ENCODE measurements at regions not wholly inside any gene's neighbourhood (a gene's known extent, or its start where the extent isn't known, plus 50 kb on each side); places are given as distances from the start of the nearest gene placed in this dataset.
A peak's percentile ranks its signal among the peaks of the same experiment; 100 is the strongest.

DNA sequence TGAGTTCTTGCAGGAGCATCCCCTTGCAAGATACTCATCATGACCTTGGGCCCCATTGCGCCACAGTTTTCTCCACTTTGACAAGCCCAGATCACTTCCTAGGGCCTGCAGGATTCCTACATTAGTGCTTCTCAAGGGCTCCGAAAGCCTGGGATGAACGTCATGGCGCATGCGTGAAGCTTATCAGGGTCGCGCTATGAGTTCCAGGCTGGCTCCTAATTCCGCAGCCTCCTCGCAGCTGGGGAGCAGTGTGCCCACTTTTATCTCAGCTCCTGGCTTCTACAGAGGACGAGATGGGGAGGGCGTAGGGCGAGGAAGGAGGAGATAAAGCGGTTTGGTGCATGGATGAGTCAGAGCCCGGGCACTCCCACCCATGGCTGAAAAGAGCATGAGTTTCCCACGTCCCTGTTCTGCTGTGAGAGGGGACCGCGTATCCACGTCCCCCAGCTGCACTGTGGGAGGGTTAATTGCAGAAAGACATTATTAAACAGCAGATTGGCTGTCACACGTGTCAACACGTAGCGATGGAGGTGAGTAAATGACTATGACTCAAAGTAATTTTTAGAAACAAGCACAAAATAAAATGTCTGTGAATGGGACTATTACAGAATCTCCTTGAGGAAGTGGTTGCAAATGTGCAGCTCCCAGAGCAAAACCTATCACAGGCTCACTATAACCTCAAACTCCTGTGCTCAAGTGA lies 72.9 kb upstream of the DSP start:
- peak in 2 of 3 donors; percentile 22 to 34 for DNase-seq (ENCODE audit: low read depth in 2 of 3, low spot score in 2 of 3)

- DNase-seq (ENCODE audit: low read depth in 2 of 3, low spot score in 2 of 3), result no peak
Measured at GRCh38 chr6:7469696-7470095, 71.8 kb upstream of the DSP start.

- DNase-seq (ENCODE audit: low read depth in 2 of 3, low spot score in 2 of 3), result peak in 1 of 3 donors; percentile 8
Measured at GRCh38 chr6:7471171-7471570, 70.3 kb upstream of the DSP start.

GRCh38 chr6:7473805-7474719 lies 67.4 kb upstream of the DSP start:
- no peak for DNase-seq (ENCODE audit: low read depth in 2 of 3, low spot score in 2 of 3)

DNA sequence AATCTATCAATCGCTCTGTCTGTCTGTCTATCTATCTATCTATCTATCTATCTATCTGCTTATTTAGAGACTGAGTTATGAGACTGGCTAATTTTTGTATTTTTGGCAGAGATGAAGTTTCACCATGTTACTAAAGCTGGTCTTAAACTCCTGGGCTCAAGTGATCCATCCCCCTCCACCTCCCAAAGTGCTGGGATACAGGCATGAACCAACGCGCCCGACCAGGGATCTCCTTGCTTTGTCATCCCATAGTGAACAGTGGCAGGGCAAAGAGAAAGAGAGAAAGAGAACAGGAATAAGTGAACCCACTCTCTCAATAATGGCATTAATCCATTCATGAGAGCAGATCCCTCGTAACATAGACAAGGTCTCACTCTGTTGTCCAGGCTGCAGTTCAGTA lies 66.4 kb upstream of the DSP start:
- DNase-seq (ENCODE audit: low read depth in 2 of 3, low spot score in 2 of 3), result no peak

- no peak for DNase-seq (ENCODE audit: low read depth in 2 of 3, low spot score in 2 of 3)
Measured at GRCh38 chr6:7479801-7480266, 61.6 kb upstream of the DSP start.

- no peak for DNase-seq (ENCODE audit: low read depth in 2 of 3, low spot score in 2 of 3)
Measured at GRCh38 chr6:7484666-7485065, 56.8 kb upstream of the DSP start.

- DNase-seq (ENCODE audit: low read depth in 2 of 3, low spot score in 2 of 3), result no peak
Measured at GRCh38 chr6:7486951-7487350, 54.5 kb upstream of the DSP start.

DNA sequence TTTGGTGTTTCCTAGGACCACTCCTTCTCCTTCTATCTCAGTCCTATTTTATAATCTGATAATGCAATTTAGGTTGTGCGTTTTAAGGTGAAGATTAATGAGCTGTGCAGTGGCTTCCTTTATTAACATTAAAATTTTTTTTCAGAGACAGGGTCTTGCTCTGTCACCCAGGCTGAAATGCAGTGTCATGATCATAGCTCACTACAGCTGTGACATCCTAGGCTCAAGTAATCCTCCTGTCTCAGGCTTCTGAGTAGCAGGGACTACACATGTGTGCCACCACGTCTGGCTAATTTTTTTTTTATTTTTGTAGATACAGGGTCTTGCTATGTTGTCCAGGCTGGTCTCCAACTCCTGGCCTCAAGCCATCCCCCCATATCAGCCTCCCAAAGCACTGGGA lies 53.0 kb upstream of the DSP start:
- DNase-seq (ENCODE audit: low read depth in 2 of 3, low spot score in 2 of 3), result no peak

DNA sequence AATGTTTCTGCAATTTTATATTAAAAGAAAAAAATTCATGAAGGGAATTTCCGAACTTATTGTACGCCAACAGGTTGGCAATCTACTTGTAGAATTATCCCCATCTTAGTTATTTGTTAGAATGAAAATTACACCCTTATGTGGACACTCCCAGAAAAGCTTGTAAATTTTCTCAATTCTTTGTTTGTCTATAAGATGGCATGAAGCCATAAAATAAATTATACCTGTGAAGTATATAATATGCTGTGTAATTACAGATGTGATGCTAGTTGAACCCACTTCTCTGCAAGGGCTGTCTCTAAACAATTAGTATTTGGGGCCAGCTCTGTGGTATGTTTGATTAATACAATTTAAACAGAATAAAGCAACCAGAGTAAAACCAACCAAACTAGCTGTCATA lies 52.1 kb upstream of the DSP start:
- no peak for DNase-seq (ENCODE audit: low read depth in 2 of 3, low spot score in 2 of 3)
